SK-N-SH treated with all-trans-retinoic acid at 6 μM for 48 hours (cell line): ENCODE measurements at regions not wholly inside any gene's neighbourhood (a gene's known extent, or its start where the extent isn't known, plus 50 kb on each side); places are given as distances from the start of the nearest gene placed in this dataset.

Source experiments
- OSR1 ChIP-seq: fragments of 250-450 bp; sonication (Bioruptor Pico); IDR thresholded peaks from 2 replicates; pipeline ENCODE4 v1.8.0; 2022; ENCODE audit warnings: moderate library complexity, mild to moderate bottlenecking, inconsistent platforms
- RARB ChIP-seq: fragments of 250-450 bp; sonication (Bioruptor Pico); IDR thresholded peaks from 2 replicates; pipeline ENCODE4 v1.8.0; 2021; ENCODE audit warnings: mild to moderate bottlenecking, moderate library complexity
- TCF4 ChIP-seq: fragments of 250-450 bp; sonication (Bioruptor Pico); IDR thresholded peaks from 2 replicates; pipeline ENCODE4 v1.8.0; 2021; ENCODE audit warnings: mild to moderate bottlenecking, moderate library complexity, borderline replicate concordance
- TSHZ2 ChIP-seq: fragments of 250-450 bp; sonication (Bioruptor Pico); IDR thresholded peaks from 2 replicates; pipeline ENCODE4 v1.5.0; 2020; ENCODE audit warnings: mild to moderate bottlenecking, moderate library complexity
- ZC3H10 ChIP-seq: fragments of 250-450 bp; sonication (Bioruptor Pico); IDR thresholded peaks from 2 replicates; pipeline ENCODE4 v1.5.1; 2021; ENCODE audit warnings: mild to moderate bottlenecking, moderate library complexity
- ZFP3 ChIP-seq: fragments of 250-450 bp; sonication (Bioruptor Pico); IDR thresholded peaks from 2 replicates; pipeline ENCODE4 v1.5.0; 2020; ENCODE audit warnings: mild to moderate bottlenecking, moderate library complexity
- ZFP30 ChIP-seq: fragments of 450-650 bp; formaldehyde crosslinking; IDR thresholded peaks from 2 replicates; pipeline ENCODE4 v1.5.0; 2022; ENCODE audit warnings: mild to moderate bottlenecking, moderate library complexity
- ZNF565 ChIP-seq: fragments of 450-650 bp; formaldehyde crosslinking; conservative IDR thresholded peaks from 2 replicates; pipeline ENCODE4 v1.5.0; 2020; ENCODE audit warnings: low read depth, mild to moderate bottlenecking, moderate library complexity

GRCh38 chr6:44560458-44561059 is 173.1 kb downstream of the CDC5L start:
- TF ChIP-seq TCF4 = no peak
- no peak for TF ChIP-seq ZFP30 (CRISPR knock-in tag)
- no peak for TF ChIP-seq OSR1 (CRISPR knock-in tag)
- TF ChIP-seq ZNF565 = no peak
- TF ChIP-seq RARB (CRISPR knock-in tag) = no peak
- TF ChIP-seq ZC3H10 (CRISPR knock-in tag) = no peak
- no peak for TF ChIP-seq TSHZ2 (CRISPR knock-in tag)
- no peak for TF ChIP-seq ZFP3 (CRISPR knock-in tag)
